T-helper 1 cell treated with Interleukin-12 subunit alpha and Interleukin-12 subunit beta and Interleukin-4 antibody, amounts not matched to agents 30 μg/mL and 1 μg/mL, for 36 hours (primary cell): ENCODE measurements at regions not wholly inside any gene's neighbourhood (a gene's known extent, or its start where the extent isn't known, plus 50 kb on each side); places are given as distances from the start of the nearest gene placed in this dataset.

ENCODE experiments used
- H3K27ac Mint-ChIP-seq: one replicate; pipeline ENCODE4 v1.8.0; 2021; ENCODE audit warnings: mild to moderate bottlenecking, mixed read lengths
- H3K27me3 Mint-ChIP-seq: one replicate; pipeline ENCODE4 v1.8.0; 2021; ENCODE audit warnings: low read depth, mixed read lengths
- H3K36me3 Mint-ChIP-seq: one replicate; pipeline ENCODE4 v1.8.0; 2021; ENCODE audit warnings: low read depth, mixed read lengths
- H3K4me1 Mint-ChIP-seq: one replicate; pipeline ENCODE4 v1.8.0; 2021; ENCODE audit warnings: low read depth, mixed read lengths
- H3K4me3 Mint-ChIP-seq: one replicate; pipeline ENCODE4 v1.8.0; 2021; ENCODE audit warnings: mild to moderate bottlenecking, moderate library complexity, mixed read lengths
- H3K9me3 Mint-ChIP-seq: one replicate; pipeline ENCODE4 v1.8.0; 2021; ENCODE audit warnings: mixed read lengths

- Mint-ChIP-seq H3K36me3 (no peaks in the 10 kb centered on the region), H3K27ac (no peak overlapping the region), H3K4me1 (no peaks in the 10 kb centered on the region), H3K27me3 (no peaks in the 10 kb centered on the region), H3K4me3 (no peak overlapping the region), H3K9me3 (peaks cover 5% of the 10 kb centered on the region)
These were observed 1620.0 kb downstream of the SUCLG1 start for GRCh38 chr2:82839036-82839435.

- Mint-ChIP-seq H3K27ac (no peak overlapping the region), H3K36me3 (no peaks in the 10 kb centered on the region), H3K4me3 (no peak overlapping the region), H3K4me1 (no peaks in the 10 kb centered on the region), H3K9me3 (peaks cover 5% of the 10 kb centered on the region), H3K27me3 (no peaks in the 10 kb centered on the region)
These were observed 1621.3 kb downstream of the SUCLG1 start for GRCh38 chr2:82837588-82838304.

GRCh38 chr2:82834893-82835292 lies 1624.2 kb downstream of the SUCLG1 start:
- Mint-ChIP-seq H3K9me3 (no peaks in the 10 kb centered on the region), H3K4me3 (no peak overlapping the region), H3K27me3 (no peaks in the 10 kb centered on the region), H3K36me3 (no peaks in the 10 kb centered on the region), H3K4me1 (no peaks in the 10 kb centered on the region), H3K27ac (no peak overlapping the region)

GRCh38 chr2:82827426-82827825 lies 1631.7 kb downstream of the SUCLG1 start:
- Mint-ChIP-seq H3K4me3 (no peak overlapping the region), H3K36me3 (no peaks in the 10 kb centered on the region), H3K27me3 (no peaks in the 10 kb centered on the region), H3K4me1 (no peaks in the 10 kb centered on the region), H3K27ac (no peak overlapping the region), H3K9me3 (peaks cover 10% of the 10 kb centered on the region)

GRCh38 chr2:82826437-82826836 lies 1632.6 kb downstream of the SUCLG1 start:
- Mint-ChIP-seq H3K27ac (no peak overlapping the region), H3K4me1 (no peaks in the 10 kb centered on the region), H3K27me3 (no peaks in the 10 kb centered on the region), H3K36me3 (no peaks in the 10 kb centered on the region), H3K4me3 (no peak overlapping the region), H3K9me3 (peaks cover 10% of the 10 kb centered on the region)

- no peak overlapping the region for H3K27ac Mint-ChIP-seq
- H3K9me3 Mint-ChIP-seq: peaks cover 10% of the 10 kb centered on the region
- no peaks in the 10 kb centered on the region for H3K36me3 Mint-ChIP-seq
- H3K4me1 Mint-ChIP-seq: no peaks in the 10 kb centered on the region
- H3K4me3 Mint-ChIP-seq: no peak overlapping the region
- H3K27me3 Mint-ChIP-seq: no peaks in the 10 kb centered on the region
These were observed 1633.5 kb downstream of the SUCLG1 start for GRCh38 chr2:82825410-82826090.

GRCh38 chr2:82823892-82824291 lies 1635.2 kb downstream of the SUCLG1 start:
- no peak overlapping the region for H3K4me3 Mint-ChIP-seq
- no peaks in the 10 kb centered on the region for H3K36me3 Mint-ChIP-seq
- no peak overlapping the region for H3K27ac Mint-ChIP-seq
- H3K9me3 Mint-ChIP-seq: peaks cover 12% of the 10 kb centered on the region
- H3K27me3 Mint-ChIP-seq: no peaks in the 10 kb centered on the region
- H3K4me1 Mint-ChIP-seq: no peaks in the 10 kb centered on the region

- H3K4me1 Mint-ChIP-seq: no peaks in the 10 kb centered on the region
- no peak overlapping the region for H3K27ac Mint-ChIP-seq
- H3K27me3 Mint-ChIP-seq: no peaks in the 10 kb centered on the region
These were observed 1639.1 kb downstream of the SUCLG1 start for GRCh38 chr2:82819951-82820350.

GRCh38 chr2:82814146-82814545 lies 1644.9 kb downstream of the SUCLG1 start:
- Mint-ChIP-seq H3K27me3 (no peaks in the 10 kb centered on the region), H3K36me3 (no peaks in the 10 kb centered on the region), H3K9me3 (no peaks in the 10 kb centered on the region), H3K4me1 (no peaks in the 10 kb centered on the region), H3K27ac (no peak overlapping the region), H3K4me3 (no peak overlapping the region)

More at GRCh38 chr2:82819951-82820350, 1639.1 kb downstream of the SUCLG1 start:
- H3K4me3 Mint-ChIP-seq: no peak overlapping the region
- peaks cover 6% of the 10 kb centered on the region for H3K9me3 Mint-ChIP-seq
- no peaks in the 10 kb centered on the region for H3K36me3 Mint-ChIP-seq

- no peaks in the 10 kb centered on the region for H3K36me3 Mint-ChIP-seq
- H3K27ac Mint-ChIP-seq: no peak overlapping the region
- no peaks in the 10 kb centered on the region for H3K4me1 Mint-ChIP-seq
- H3K9me3 Mint-ChIP-seq: peaks cover 3% of the 10 kb centered on the region
- H3K27me3 Mint-ChIP-seq: no peaks in the 10 kb centered on the region
- no peak overlapping the region for H3K4me3 Mint-ChIP-seq
These were observed 1647.1 kb downstream of the SUCLG1 start for GRCh38 chr2:82811946-82812345.

- H3K4me1 Mint-ChIP-seq: no peaks in the 10 kb centered on the region
- H3K36me3 Mint-ChIP-seq: no peaks in the 10 kb centered on the region
- no peak overlapping the region for H3K4me3 Mint-ChIP-seq
- H3K27me3 Mint-ChIP-seq: no peaks in the 10 kb centered on the region
- peaks cover 41% of the 10 kb centered on the region for H3K9me3 Mint-ChIP-seq
- no peak overlapping the region for H3K27ac Mint-ChIP-seq
These were observed 1655.8 kb downstream of the SUCLG1 start for GRCh38 chr2:82803307-82803706.

- Mint-ChIP-seq H3K4me1 (no peaks in the 10 kb centered on the region), H3K9me3 (peaks cover 16% of the 10 kb centered on the region), H3K27ac (no peak overlapping the region), H3K36me3 (no peaks in the 10 kb centered on the region), H3K4me3 (no peak overlapping the region), H3K27me3 (no peaks in the 10 kb centered on the region)
These were observed 1661.6 kb downstream of the SUCLG1 start for GRCh38 chr2:82797469-82797868.

GRCh38 chr2:82796132-82796531 lies 1662.9 kb downstream of the SUCLG1 start:
- Mint-ChIP-seq H3K9me3 (peaks cover 8% of the 10 kb centered on the region), H3K27ac (no peak overlapping the region), H3K4me1 (no peaks in the 10 kb centered on the region), H3K36me3 (no peaks in the 10 kb centered on the region), H3K27me3 (no peaks in the 10 kb centered on the region), H3K4me3 (no peak overlapping the region)

GRCh38 chr2:82795446-82795845 lies 1663.6 kb downstream of the SUCLG1 start:
- Mint-ChIP-seq H3K27ac (no peak overlapping the region), H3K9me3 (peaks cover 8% of the 10 kb centered on the region), H3K27me3 (no peaks in the 10 kb centered on the region), H3K36me3 (no peaks in the 10 kb centered on the region), H3K4me1 (no peaks in the 10 kb centered on the region), H3K4me3 (no peak overlapping the region)

GRCh38 chr2:82793711-82794435 lies 1665.2 kb downstream of the SUCLG1 start:
- H3K27ac Mint-ChIP-seq: no peak overlapping the region
- H3K4me1 Mint-ChIP-seq: no peaks in the 10 kb centered on the region
- H3K4me3 Mint-ChIP-seq: no peak overlapping the region
- no peaks in the 10 kb centered on the region for H3K36me3 Mint-ChIP-seq
- H3K9me3 Mint-ChIP-seq: peaks cover 8% of the 10 kb centered on the region
- no peaks in the 10 kb centered on the region for H3K27me3 Mint-ChIP-seq
